Ishikawa (cell line): ENCODE measurements at regions not wholly inside any gene's neighbourhood (a gene's known extent, or its start where the extent isn't known, plus 50 kb on each side); places are given as distances from the start of the nearest gene placed in this dataset.

Experiments
- NFIC ChIP-seq: IDR thresholded peaks from 2 replicates; pipeline ENCODE4 v1.6.1; 2012
- RAD21 ChIP-seq: IDR thresholded peaks from 2 replicates; pipeline ENCODE4 v1.6.1; 2012; ENCODE audit warnings: low read depth
- TCF12 ChIP-seq: IDR thresholded peaks from 2 replicates; pipeline ENCODE4 v1.6.1; 2012; ENCODE audit warnings: low read depth

- TF ChIP-seq RAD21 (no peak), TCF12 (no peak), NFIC (no peak)
Observed at GRCh38 chr2:239526038-239526437, 125.2 kb upstream of the HDAC4 start.
